KOPT-K1 (cell line): ENCODE measurements at regions not wholly inside any gene's neighbourhood (a gene's known extent, or its start where the extent isn't known, plus 50 kb on each side); places are given as distances from the start of the nearest gene placed in this dataset.

Experiments used
- H3K27ac ChIP-seq: fragments of 200-600 bp; sonication (generic); 2 replicates; pipeline ENCODE4 v1.5.1; 2016; ENCODE audit warnings: antibody characterized with exemption, mild to moderate bottlenecking, low read depth, low read length; ENCODE audit not compliant: poor library complexity, severe bottlenecking
- H3K36me3 ChIP-seq: fragments of 200-600 bp; sonication (generic); 2 replicates; pipeline ENCODE4 v1.5.1; 2017; ENCODE audit warnings: antibody characterized with exemption, mild to moderate bottlenecking, low read length, moderate library complexity; ENCODE audit not compliant: insufficient read depth
- H3K9me3 ChIP-seq: fragments of 200-600 bp; sonication (generic); 2 replicates; pipeline ENCODE4 v1.5.1; 2017; ENCODE audit warnings: antibody characterized with exemption, low read length, mild to moderate bottlenecking; ENCODE audit not compliant: insufficient read depth, poor library complexity, severe bottlenecking

GRCh38 chr2:191476901-191477300 is 201.0 kb upstream of the NABP1 start:
- no peaks in the 10 kb centered on the region for H3K36me3 ChIP-seq
- H3K27ac ChIP-seq = no peak overlapping the region
- peaks cover 15% of the 10 kb centered on the region for H3K9me3 ChIP-seq

GRCh38 chr2:191478799-191479679 is 198.9 kb upstream of the NABP1 start:
- Histone ChIP-seq H3K36me3 (no peaks in the 10 kb centered on the region), H3K9me3 (peaks cover 35% of the 10 kb centered on the region), H3K27ac (no peak overlapping the region)

- Histone ChIP-seq H3K9me3 (peaks cover 35% of the 10 kb centered on the region), H3K36me3 (no peaks in the 10 kb centered on the region), H3K27ac (no peak overlapping the region)
Measured at GRCh38 chr2:191479680-191480023, 198.3 kb upstream of the NABP1 start.

GRCh38 chr2:191481305-191482070 is 196.4 kb upstream of the NABP1 start:
- no peaks in the 10 kb centered on the region for H3K36me3 ChIP-seq
- no peak overlapping the region for H3K27ac ChIP-seq
- peaks cover 35% of the 10 kb centered on the region for H3K9me3 ChIP-seq

GRCh38 chr2:191483117-191483516 is 194.8 kb upstream of the NABP1 start:
- no peak overlapping the region for H3K27ac ChIP-seq
- H3K9me3 ChIP-seq = peaks cover 35% of the 10 kb centered on the region
- H3K36me3 ChIP-seq = no peaks in the 10 kb centered on the region

- Histone ChIP-seq H3K9me3 (peaks cover 22% of the 10 kb centered on the region), H3K27ac (no peak overlapping the region)
Measured at GRCh38 chr2:191486584-191487320, 191.2 kb upstream of the NABP1 start.

GRCh38 chr2:191488135-191488534 is 189.8 kb upstream of the NABP1 start:
- peaks cover 8% of the 10 kb centered on the region for H3K9me3 ChIP-seq
- no peaks in the 10 kb centered on the region for H3K36me3 ChIP-seq
- no peak overlapping the region for H3K27ac ChIP-seq

More at GRCh38 chr2:191486584-191487320, 191.2 kb upstream of the NABP1 start:
- H3K36me3 ChIP-seq = no peaks in the 10 kb centered on the region

- no peaks in the 10 kb centered on the region for H3K36me3 ChIP-seq
- no peaks in the 10 kb centered on the region for H3K9me3 ChIP-seq
- no peak overlapping the region for H3K27ac ChIP-seq
Measured at GRCh38 chr2:191489177-191489576, 188.8 kb upstream of the NABP1 start.

- H3K9me3 ChIP-seq = no peaks in the 10 kb centered on the region
- no peaks in the 10 kb centered on the region for H3K36me3 ChIP-seq
- H3K27ac ChIP-seq = no peak overlapping the region
Measured at GRCh38 chr2:191496838-191497237, 181.1 kb upstream of the NABP1 start.

- no peaks in the 10 kb centered on the region for H3K9me3 ChIP-seq
- no peaks in the 10 kb centered on the region for H3K36me3 ChIP-seq
- H3K27ac ChIP-seq = no peak overlapping the region
Measured at GRCh38 chr2:191497822-191498221, 180.1 kb upstream of the NABP1 start.

- Histone ChIP-seq H3K9me3 (no peaks in the 10 kb centered on the region), H3K36me3 (no peaks in the 10 kb centered on the region), H3K27ac (no peak overlapping the region)
Measured at GRCh38 chr2:191499050-191499449, 178.9 kb upstream of the NABP1 start.

GRCh38 chr2:191499874-191500565 is 177.9 kb upstream of the NABP1 start:
- Histone ChIP-seq H3K9me3 (no peaks in the 10 kb centered on the region), H3K27ac (no peak overlapping the region), H3K36me3 (no peaks in the 10 kb centered on the region)

- Histone ChIP-seq H3K27ac (no peak overlapping the region), H3K36me3 (no peaks in the 10 kb centered on the region), H3K9me3 (no peaks in the 10 kb centered on the region)
Measured at GRCh38 chr2:191500566-191500883, 177.4 kb upstream of the NABP1 start.

- Histone ChIP-seq H3K9me3 (no peaks in the 10 kb centered on the region), H3K36me3 (no peaks in the 10 kb centered on the region), H3K27ac (no peak overlapping the region)
Measured at GRCh38 chr2:191500884-191501560, 176.9 kb upstream of the NABP1 start.
